Left ventricle myocardium inferior (tissue), 1 donor: ENCODE measurements at regions not wholly inside any gene's neighbourhood (a gene's known extent, or its start where the extent isn't known, plus 50 kb on each side); places are given as distances from the start of the nearest gene placed in this dataset.

Experiments
- DNase-seq: peaks from one replicate; pipeline ENCODE4 v3.0.0-alpha.2; 2020
- H3K27ac ChIP-seq: fragments of 200-600 bp; replicated peaks from 2 replicates; pipeline ENCODE4 v1.8.0; 2021
- H3K27me3 ChIP-seq: fragments of 200-600 bp; 2 replicates; pipeline ENCODE4 v1.8.0; 2021; ENCODE audit warnings: low read depth
- H3K36me3 ChIP-seq: fragments of 200-600 bp; 2 replicates; pipeline ENCODE4 v1.8.0; 2021
- H3K4me1 ChIP-seq: fragments of 200-600 bp; 2 replicates; pipeline ENCODE4 v1.8.0; 2021
- H3K4me3 ChIP-seq: fragments of 200-600 bp; 2 replicates; pipeline ENCODE4 v1.8.0; 2021; ENCODE audit warnings: mild to moderate bottlenecking, moderate library complexity
- H3K9me3 ChIP-seq: fragments of 200-600 bp; replicated peaks from 2 replicates; pipeline ENCODE4 v1.8.0; 2021
- intact Hi-C: fragments of 100-400 bp; cut with micrococcal nuclease; formaldehyde crosslinking; loops from one replicate; pipeline ENCODE4 v1.11.0; 2022
- TF ChIP-seq, protein P1 (sequence below): fragments of 200-600 bp; IDR thresholded peaks from 2 replicates; pipeline ENCODE4 v1.8.0; 2021; ENCODE audit warnings: antibody characterized with exemption, mild to moderate bottlenecking, borderline replicate concordance
- donor health status: DM: no; HTN: yes; CAD: no; lungs with severe emphysema.

GRCh38 chr2:208552943-208553342 lies 146.4 kb downstream of the PTH2R start:
- H3K9me3 ChIP-seq: peaks cover 18% of the 10 kb centered on the region
- no peak overlapping the region for H3K4me3 ChIP-seq
- H3K36me3 ChIP-seq: no peaks in the 10 kb centered on the region
- no peak for DNase-seq
- H3K27me3 ChIP-seq: no peaks in the 10 kb centered on the region
- no peak overlapping the region for H3K27ac ChIP-seq
- H3K4me1 ChIP-seq: no peaks in the 10 kb centered on the region
- intact Hi-C loops: no loop called here
- TF ChIP-seq, protein P1, sequence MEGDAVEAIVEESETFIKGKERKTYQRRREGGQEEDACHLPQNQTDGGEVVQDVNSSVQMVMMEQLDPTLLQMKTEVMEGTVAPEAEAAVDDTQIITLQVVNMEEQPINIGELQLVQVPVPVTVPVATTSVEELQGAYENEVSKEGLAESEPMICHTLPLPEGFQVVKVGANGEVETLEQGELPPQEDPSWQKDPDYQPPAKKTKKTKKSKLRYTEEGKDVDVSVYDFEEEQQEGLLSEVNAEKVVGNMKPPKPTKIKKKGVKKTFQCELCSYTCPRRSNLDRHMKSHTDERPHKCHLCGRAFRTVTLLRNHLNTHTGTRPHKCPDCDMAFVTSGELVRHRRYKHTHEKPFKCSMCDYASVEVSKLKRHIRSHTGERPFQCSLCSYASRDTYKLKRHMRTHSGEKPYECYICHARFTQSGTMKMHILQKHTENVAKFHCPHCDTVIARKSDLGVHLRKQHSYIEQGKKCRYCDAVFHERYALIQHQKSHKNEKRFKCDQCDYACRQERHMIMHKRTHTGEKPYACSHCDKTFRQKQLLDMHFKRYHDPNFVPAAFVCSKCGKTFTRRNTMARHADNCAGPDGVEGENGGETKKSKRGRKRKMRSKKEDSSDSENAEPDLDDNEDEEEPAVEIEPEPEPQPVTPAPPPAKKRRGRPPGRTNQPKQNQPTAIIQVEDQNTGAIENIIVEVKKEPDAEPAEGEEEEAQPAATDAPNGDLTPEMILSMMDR: no peak

GRCh38 chr2:208556983-208557484 lies 150.4 kb downstream of the PTH2R start:
- TF ChIP-seq, protein P1: no peak

GRCh38 chr2:208565690-208566416 lies 159.3 kb downstream of the PTH2R start:
- no peak for DNase-seq
- intact Hi-C loops: no loop called here
- Histone ChIP-seq H3K4me3 (no peak overlapping the region), H3K9me3 (peaks cover 12% of the 10 kb centered on the region), H3K36me3 (no peaks in the 10 kb centered on the region), H3K4me1 (no peaks in the 10 kb centered on the region), H3K27me3 (peaks cover 13% of the 10 kb centered on the region), H3K27ac (no peak overlapping the region)
- TF ChIP-seq, protein P1: no peak

More at GRCh38 chr2:208556983-208557484, 150.4 kb downstream of the PTH2R start:
- no peak for DNase-seq
- intact Hi-C loops: no loop called here
- Histone ChIP-seq H3K4me3 (no peak overlapping the region), H3K36me3 (no peaks in the 10 kb centered on the region), H3K27me3 (no peaks in the 10 kb centered on the region), H3K27ac (no peak overlapping the region), H3K4me1 (no peaks in the 10 kb centered on the region), H3K9me3 (peaks cover 11% of the 10 kb centered on the region)

GRCh38 chr2:208568203-208568602 lies 161.6 kb downstream of the PTH2R start:
- no peak for DNase-seq
- Histone ChIP-seq H3K4me3 (no peak overlapping the region), H3K4me1 (no peaks in the 10 kb centered on the region), H3K27me3 (peaks cover 29% of the 10 kb centered on the region), H3K9me3 (no peaks in the 10 kb centered on the region), H3K36me3 (no peaks in the 10 kb centered on the region), H3K27ac (no peak overlapping the region)
- TF ChIP-seq, protein P1: no peak
- intact Hi-C loops: no loop called here

DNA sequence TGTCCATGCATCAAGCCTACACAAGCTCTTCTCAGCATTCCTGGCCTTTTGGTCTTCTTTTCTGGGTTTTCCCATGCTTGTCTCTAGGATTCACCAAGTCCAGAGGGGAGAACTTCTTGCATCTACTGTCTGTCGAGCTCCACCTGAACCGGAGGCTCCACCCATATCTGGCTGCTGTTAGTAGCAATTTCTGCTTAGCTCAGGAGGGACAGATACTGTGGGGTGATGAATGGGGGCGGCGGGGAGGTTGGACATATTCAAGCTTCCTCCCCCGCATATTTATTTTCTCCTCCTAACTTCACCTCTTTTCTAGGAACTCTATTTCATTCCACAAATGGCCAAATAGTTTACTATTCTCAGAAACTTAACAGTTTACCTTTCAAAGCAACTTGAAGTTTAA lies 163.5 kb downstream of the PTH2R start:
- intact Hi-C loops: no loop called here
- Histone ChIP-seq H3K27ac (no peak overlapping the region), H3K4me1 (no peaks in the 10 kb centered on the region), H3K9me3 (no peaks in the 10 kb centered on the region), H3K4me3 (no peak overlapping the region), H3K36me3 (no peaks in the 10 kb centered on the region), H3K27me3 (peaks cover 32% of the 10 kb centered on the region)
- TF ChIP-seq, protein P1: no peak
- DNase-seq: no peak
